Tibial nerve (tissue), 4 donors: ENCODE measurements at regions not wholly inside any gene's neighbourhood (a gene's known extent, or its start where the extent isn't known, plus 50 kb on each side); places are given as distances from the start of the nearest gene placed in this dataset.
"Not testable (repeated sequence)": the region's sequence is repeated elsewhere in the genome, so short reads cannot be mapped to it uniquely, and the experiment has no call there.

Experiments
- DNase-seq, 2 donors: peaks; one replicate each; pipeline ENCODE4 v3.0.0-alpha.2; 2019; ENCODE audit warnings: low spot score in 2 of 2
- H3K27ac ChIP-seq, 4 donors: fragments of 200-600 bp; sonication (generic) in 3 of 4; one replicate each; pipeline ENCODE4 v1.5.1; 2017 to 2019; ENCODE audit warnings: mild to moderate bottlenecking in 1 of 4
- H3K27me3 ChIP-seq, 2 donors: fragments of 200-600 bp; sonication (generic) in 1 of 2; one replicate each; pipeline versions ENCODE4 v1.5.1 to v1.6.0; 2017 to 2019
- H3K36me3 ChIP-seq, 3 donors: fragments of 200-600 bp; sonication (generic); one replicate each; pipeline ENCODE4 v1.5.1; 2018 to 2019
- H3K4me1 ChIP-seq, 4 donors: fragments of 200-600 bp; sonication (generic) in 3 of 4; one replicate each; pipeline ENCODE4 v1.5.1; 2017 to 2019
- H3K4me3 ChIP-seq, 4 donors: fragments of 200-600 bp; sonication (generic) in 3 of 4; one replicate each; pipeline ENCODE4 v1.5.1; 2017 to 2019; ENCODE audit warnings: mild to moderate bottlenecking in 1 of 4, moderate library complexity in 1 of 4
- H3K9me3 ChIP-seq, 4 donors: fragments of 200-600 bp; sonication (generic) in 3 of 4; one replicate each; pipeline ENCODE4 v1.5.1; 2017 to 2019
- CTCF ChIP-seq, 5 experiments: fragments of 200-600 bp in 3 of 5; fragments of 450-650 bp in 2 of 5; sonication (generic) in 3 of 5; IDR thresholded peaks; one replicate each; pipeline ENCODE4 v1.5.1; 2016 to 2019; ENCODE audit warnings: antibody characterized with exemption in 5 of 5, mild to moderate bottlenecking in 3 of 5, moderate library complexity in 2 of 5
- EP300 ChIP-seq, 2 donors: sonication (generic); formaldehyde crosslinking; IDR thresholded peaks; one replicate each; pipeline ENCODE4 v1.6.1; 2017; ENCODE audit warnings: antibody characterized with exemption in 2 of 2, mild to moderate bottlenecking in 1 of 2
- POLR2A ChIP-seq, 2 donors: fragments of 450-650 bp; IDR thresholded peaks; one replicate each; pipeline ENCODE4 v1.6.1; 2017; ENCODE audit warnings: antibody characterized with exemption in 2 of 2, mild to moderate bottlenecking in 2 of 2, moderate library complexity in 2 of 2
- WGBS, 2 donors: methylation state at CpG; one replicate each; pipeline ENCODE4 v1.1.5; 2018; 5-methylcytosine and 5-hydroxymethylcytosine counted together

GRCh38 chr9:17075146-17075757 is 59.6 kb upstream of the CNTLN start:
- Histone ChIP-seq H3K9me3 (no peaks in the 10 kb centered on the region), H3K36me3 (no peaks in the 10 kb centered on the region), H3K27me3 (no peaks in the 10 kb centered on the region), H3K27ac (no peak overlapping the region), H3K4me1 (no peaks in the 10 kb centered on the region), H3K4me3 (no peak overlapping the region)
- TF ChIP-seq EP300 (IDR thresholded peaks at IDR 0.05) (no peak), POLR2A (IDR thresholded peaks at IDR 0.05) (no peak), CTCF (IDR thresholded peaks at IDR 0.05) (no peak)
- 82% methylated on average over 4 of the region's 4 CpGs for WGBS, 2 donors
- DNase-seq: no peak

- H3K4me1 ChIP-seq, H3K27me3 ChIP-seq, H3K9me3 ChIP-seq, H3K36me3 ChIP-seq, H3K27ac ChIP-seq, H3K4me3 ChIP-seq, DNase-seq: not testable (repeated sequence)
- WGBS, 2 donors: 93 to 98% methylated on average over 11 to 22 of the region's 22 CpGs
Measured at GRCh38 chr9:17072563-17072962, 62.3 kb upstream of the CNTLN start.

GRCh38 chr9:17068671-17069070 is 66.2 kb upstream of the CNTLN start:
- Histone ChIP-seq H3K36me3 (no peaks in the 10 kb centered on the region), H3K27ac (no peak overlapping the region), H3K9me3 (no peaks in the 10 kb centered on the region), H3K4me1 (no peaks in the 10 kb centered on the region), H3K27me3 (no peaks in the 10 kb centered on the region), H3K4me3 (no peak overlapping the region)
- 69 to 80% methylated on average over 3 of the region's 3 CpGs for WGBS, 2 donors
- DNase-seq: no peak
- no peak for TF ChIP-seq CTCF (IDR thresholded peaks at IDR 0.05)
- no peak for TF ChIP-seq POLR2A (IDR thresholded peaks at IDR 0.05)
- no peak for TF ChIP-seq EP300 (IDR thresholded peaks at IDR 0.05)

GRCh38 chr9:17065062-17065461 is 69.8 kb upstream of the CNTLN start:
- no peak for TF ChIP-seq POLR2A (IDR thresholded peaks at IDR 0.05)
- TF ChIP-seq CTCF (IDR thresholded peaks at IDR 0.05): no peak
- no peak for TF ChIP-seq EP300 (IDR thresholded peaks at IDR 0.05)
- H3K9me3 ChIP-seq: no peaks in the 10 kb centered on the region
- no peak overlapping the region for H3K4me3 ChIP-seq
- no peaks in the 10 kb centered on the region for H3K27me3 ChIP-seq
- H3K27ac ChIP-seq: no peak overlapping the region
- DNase-seq: no peak
- H3K4me1 ChIP-seq: no peaks in the 10 kb centered on the region
- no peaks in the 10 kb centered on the region for H3K36me3 ChIP-seq
- 62 to 78% methylated on average over 1 of the region's 1 CpG for WGBS, 2 donors

GRCh38 chr9:17064558-17064957 is 70.3 kb upstream of the CNTLN start:
- Histone ChIP-seq H3K9me3 (no peaks in the 10 kb centered on the region), H3K36me3 (no peaks in the 10 kb centered on the region), H3K27ac (no peak overlapping the region), H3K4me1 (no peaks in the 10 kb centered on the region), H3K4me3 (no peak overlapping the region), H3K27me3 (no peaks in the 10 kb centered on the region)
- DNase-seq: no peak
- TF ChIP-seq EP300 (IDR thresholded peaks at IDR 0.05) (no peak), POLR2A (IDR thresholded peaks at IDR 0.05) (no peak)
- 76 to 96% methylated on average over 1 of the region's 1 CpG for WGBS, 2 donors

GRCh38 chr9:17063535-17064135 is 71.2 kb upstream of the CNTLN start:
- 10% methylated on average over 2 of the region's 2 CpGs for WGBS, 2 donors
- Histone ChIP-seq H3K27ac (no peak overlapping the region), H3K27me3 (no peaks in the 10 kb centered on the region), H3K36me3 (no peaks in the 10 kb centered on the region), H3K4me1 (no peaks in the 10 kb centered on the region), H3K9me3 (no peaks in the 10 kb centered on the region), H3K4me3 (no peak overlapping the region)
- TF ChIP-seq EP300 (IDR thresholded peaks at IDR 0.05) (no peak), POLR2A (IDR thresholded peaks at IDR 0.05) (no peak), CTCF (IDR thresholded peaks at IDR 0.05) (peak; percentile 42 to 65 (median 53))
- peak in 1 of 2 donors; percentile 9 for DNase-seq
